ENCODE measurements at regions not wholly inside any gene's neighbourhood (a gene's known extent, or its start where the extent isn't known, plus 50 kb on each side); places are given as distances from the start of the nearest gene placed in this dataset.
"Not testable (repeated sequence)": the region's sequence is repeated elsewhere in the genome, so short reads cannot be mapped to it uniquely, and the experiment has no call there.

- TF ChIP-seq AFF4 (CRISPR knock-in tag; IDR thresholded peaks at IDR 0.05; ENCODE audit: borderline replicate concordance) (no peak), GABPB1 (CRISPR knock-in tag; IDR thresholded peaks at IDR 0.05) (no peak), FOXJ3 (CRISPR knock-in tag; IDR thresholded peaks at IDR 0.05; ENCODE audit: borderline replicate concordance) (no peak), MLX (CRISPR knock-in tag; IDR thresholded peaks at IDR 0.05) (no peak), ZNF532 (CRISPR knock-in tag; IDR thresholded peaks at IDR 0.05; ENCODE audit: borderline replicate concordance) (no peak), FOXP1 (CRISPR knock-in tag; IDR thresholded peaks at IDR 0.05; ENCODE audit: borderline replicate concordance) (no peak), PRRX2 (CRISPR knock-in tag; IDR thresholded peaks at IDR 0.05) (no peak), CREB1 (CRISPR knock-in tag; IDR thresholded peaks at IDR 0.05) (no peak), ZNF263 (CRISPR knock-in tag; IDR thresholded peaks at IDR 0.05; ENCODE audit: low read depth) (no peak), TP53 (CRISPR knock-in tag; IDR thresholded peaks at IDR 0.05) (no peak), USF2 (CRISPR knock-in tag; IDR thresholded peaks at IDR 0.05) (no peak)
Observed at GRCh38 chr1:61552630-61553305, 172.2 kb downstream of the TM2D1 start (continued).

- POLR2A ChIA-PET; H3K27me3 Mint-ChIP-seq (ENCODE audit: low read depth); H3K4me1 Mint-ChIP-seq; H3K27ac Mint-ChIP-seq; H3K4me3 Mint-ChIP-seq; H3K36me3 Mint-ChIP-seq: not testable (repeated sequence)
- CTCF ChIA-PET = interaction anchor here (0.6 to 3.6 kb wide), 20 partner anchors 9 to 1391 kb away, joined by 3 to 22 read pairs (median 4); no protein-coding TSS in a partner anchor
- peak; percentile 69 for DNase-seq (ENCODE audit: low spot score)
- peak; percentile 62; the same call in 1 of the 2 replicates for TF ChIP-seq CTCF (IDR thresholded peaks at IDR 0.05)
- ATAC-seq = peak; percentile 67
- H3K9me3 Mint-ChIP-seq = peaks cover 12% of the 10 kb centered on the region
Observed at GRCh38 chr1:61547302-61547701, 177.6 kb downstream of the TM2D1 start.

GRCh38 chr1:61544870-61545269, 180.1 kb downstream of the TM2D1 start:
- H3K4me3 Mint-ChIP-seq; H3K36me3 Mint-ChIP-seq; CTCF ChIA-PET; DNase-seq (ENCODE audit: low spot score); H3K27me3 Mint-ChIP-seq (ENCODE audit: low read depth); ATAC-seq; H3K27ac Mint-ChIP-seq; POLR2A ChIA-PET; H3K4me1 Mint-ChIP-seq: not testable (repeated sequence)
- H3K9me3 Mint-ChIP-seq = peaks cover 16% of the 10 kb centered on the region

- DNase-seq (ENCODE audit: low spot score); H3K36me3 Mint-ChIP-seq; H3K27me3 Mint-ChIP-seq (ENCODE audit: low read depth); POLR2A ChIA-PET; H3K4me3 Mint-ChIP-seq; ATAC-seq; H3K27ac Mint-ChIP-seq; CTCF ChIA-PET: not testable (repeated sequence)
- H3K9me3 Mint-ChIP-seq = peaks cover 16% of the 10 kb centered on the region
- peaks cover 12% of the 10 kb centered on the region for H3K4me1 Mint-ChIP-seq
Observed at GRCh38 chr1:61543498-61543897, 181.4 kb downstream of the TM2D1 start.
